ENCODE measurements at regions not wholly inside any gene's neighbourhood (a gene's known extent, or its start where the extent isn't known, plus 50 kb on each side); places are given as distances from the start of the nearest gene placed in this dataset.

GRCh38 chr2:240252872-240253511 lies 112.5 kb upstream of the OTOS start:
- intact Hi-C loops (cut with DNase I): no loop called here

GRCh38 chr2:240253583-240254145 lies 113.2 kb upstream of the OTOS start:
- H3K4me3 ChIP-seq: no peak overlapping the region
- intact Hi-C loops (cut with DNase I): no loop called here
- peak overlapping the region; percentile 97 for H3K27ac ChIP-seq
- H3K9me3 ChIP-seq: no peaks in the 10 kb centered on the region
- WGBS, 3 donors: 60 to 72% (median 61%) methylated on average over 10 of the region's 10 CpGs
- DNase-seq: peak in 1 of 2 donors; percentile 34
- ATAC-seq: no peak
- peaks cover 51% of the 10 kb centered on the region for H3K4me1 ChIP-seq
- no peaks in the 10 kb centered on the region for H3K36me3 ChIP-seq (ENCODE audit: insufficient read depth in 1 of 2, low read depth in 1 of 2)
- TF ChIP-seq, protein P1, sequence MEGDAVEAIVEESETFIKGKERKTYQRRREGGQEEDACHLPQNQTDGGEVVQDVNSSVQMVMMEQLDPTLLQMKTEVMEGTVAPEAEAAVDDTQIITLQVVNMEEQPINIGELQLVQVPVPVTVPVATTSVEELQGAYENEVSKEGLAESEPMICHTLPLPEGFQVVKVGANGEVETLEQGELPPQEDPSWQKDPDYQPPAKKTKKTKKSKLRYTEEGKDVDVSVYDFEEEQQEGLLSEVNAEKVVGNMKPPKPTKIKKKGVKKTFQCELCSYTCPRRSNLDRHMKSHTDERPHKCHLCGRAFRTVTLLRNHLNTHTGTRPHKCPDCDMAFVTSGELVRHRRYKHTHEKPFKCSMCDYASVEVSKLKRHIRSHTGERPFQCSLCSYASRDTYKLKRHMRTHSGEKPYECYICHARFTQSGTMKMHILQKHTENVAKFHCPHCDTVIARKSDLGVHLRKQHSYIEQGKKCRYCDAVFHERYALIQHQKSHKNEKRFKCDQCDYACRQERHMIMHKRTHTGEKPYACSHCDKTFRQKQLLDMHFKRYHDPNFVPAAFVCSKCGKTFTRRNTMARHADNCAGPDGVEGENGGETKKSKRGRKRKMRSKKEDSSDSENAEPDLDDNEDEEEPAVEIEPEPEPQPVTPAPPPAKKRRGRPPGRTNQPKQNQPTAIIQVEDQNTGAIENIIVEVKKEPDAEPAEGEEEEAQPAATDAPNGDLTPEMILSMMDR (IDR thresholded peaks at IDR 0.05): no peak
- H3K27me3 ChIP-seq (ENCODE audit: insufficient read depth in 3 of 3, low read length in 2 of 3): no peaks in the 10 kb centered on the region

More at GRCh38 chr2:240252872-240253511, 112.5 kb upstream of the OTOS start:
- ATAC-seq: no peak
- TF ChIP-seq, protein P1 (IDR thresholded peaks at IDR 0.05): no peak
- H3K27ac ChIP-seq: peak overlapping the region; percentile 97
- no peaks in the 10 kb centered on the region for H3K27me3 ChIP-seq (ENCODE audit: insufficient read depth in 3 of 3, low read length in 2 of 3)
- no peaks in the 10 kb centered on the region for H3K9me3 ChIP-seq
- no peaks in the 10 kb centered on the region for H3K36me3 ChIP-seq (ENCODE audit: insufficient read depth in 1 of 2, low read depth in 1 of 2)
- peak in 1 of 2 donors; percentile 44 for DNase-seq
- peaks cover 45% of the 10 kb centered on the region for H3K4me1 ChIP-seq
- 91 to 93% (median 93%) methylated on average over 15 of the region's 15 CpGs for WGBS, 3 donors
- no peak overlapping the region for H3K4me3 ChIP-seq

GRCh38 chr2:240254337-240255164 lies 114.1 kb upstream of the OTOS start:
- DNase-seq (peak in 1 of 2 donors; percentile 39), ATAC-seq (no peak)
- Histone ChIP-seq H3K4me3 (no peak overlapping the region), H3K9me3 (no peaks in the 10 kb centered on the region), H3K27me3 (ENCODE audit: insufficient read depth in 3 of 3, low read length in 2 of 3) (no peaks in the 10 kb centered on the region), H3K36me3 (ENCODE audit: insufficient read depth in 1 of 2, low read depth in 1 of 2) (no peaks in the 10 kb centered on the region), H3K27ac (peak overlapping the region; percentile 16), H3K4me1 (peaks cover 59% of the 10 kb centered on the region)
- TF ChIP-seq, protein P1 (IDR thresholded peaks at IDR 0.05): no peak
- 87 to 93% (median 91%) methylated on average over 15 of the region's 15 CpGs for WGBS, 3 donors
- intact Hi-C loops (cut with DNase I): loop anchor here (5.0 kb wide), 1 partner anchor 118 kb away; no protein-coding TSS in a partner anchor

DNA sequence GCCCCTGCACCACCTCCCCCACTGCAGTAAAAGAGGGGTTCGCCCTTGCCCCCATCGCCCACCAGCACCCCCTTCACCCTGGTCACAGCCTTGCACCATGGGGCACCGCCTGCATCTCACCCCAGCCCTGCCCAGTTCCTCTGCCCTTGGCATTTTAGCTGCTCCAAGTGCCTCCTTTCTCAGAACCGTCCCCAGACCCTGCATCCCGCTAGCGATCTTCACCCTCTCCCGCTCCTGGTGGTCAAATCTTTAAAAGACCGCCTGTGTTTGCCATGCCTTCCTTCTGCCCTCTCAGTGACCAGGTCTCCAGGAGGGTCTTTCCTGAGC lies 114.7 kb upstream of the OTOS start:
- no peaks in the 10 kb centered on the region for H3K36me3 ChIP-seq (ENCODE audit: insufficient read depth in 1 of 2, low read depth in 1 of 2)
- no peak overlapping the region for H3K4me3 ChIP-seq
- TF ChIP-seq, protein P1 (IDR thresholded peaks at IDR 0.05): no peak
- intact Hi-C loops (cut with DNase I): loop anchor here (5.0 kb wide), 1 partner anchor 117 kb away; no protein-coding TSS in a partner anchor
- 86 to 87% (median 86%) methylated on average over 8 of the region's 8 CpGs for WGBS, 3 donors
- peak overlapping the region; percentile 63 for H3K27ac ChIP-seq
- peaks cover 61% of the 10 kb centered on the region for H3K4me1 ChIP-seq
- no peaks in the 10 kb centered on the region for H3K27me3 ChIP-seq (ENCODE audit: insufficient read depth in 3 of 3, low read length in 2 of 3)
- H3K9me3 ChIP-seq: no peaks in the 10 kb centered on the region
- ATAC-seq (no peak), DNase-seq (peak in 1 of 2 donors; percentile 34)
